SK-N-SH treated with all-trans-retinoic acid at 6 μM for 48 hours (cell line): ENCODE measurements at regions not wholly inside any gene's neighbourhood (a gene's known extent, or its start where the extent isn't known, plus 50 kb on each side); places are given as distances from the start of the nearest gene placed in this dataset.

Experiments
- ATAC-seq: fragments of 200-7000 bp; cut with Tn5 transposase; 3 replicates; pipeline ENCODE4 v1.9.1; 2020; ENCODE audit warnings: mild to moderate bottlenecking, moderate library complexity
- BACH2 ChIP-seq: fragments of 250-450 bp; sonication (Bioruptor Pico); IDR thresholded peaks from 2 replicates; pipeline ENCODE4 v1.9.0; 2021; ENCODE audit warnings: mild to moderate bottlenecking, borderline replicate concordance
- CSDC2 ChIP-seq: fragments of 250-450 bp; sonication (Bioruptor Pico); IDR thresholded peaks from 2 replicates; pipeline ENCODE4 v1.5.0; 2020; ENCODE audit warnings: mild to moderate bottlenecking, moderate library complexity
- GLIS3 ChIP-seq: fragments of 250-450 bp; sonication (Bioruptor Pico); IDR thresholded peaks from 2 replicates; pipeline ENCODE4 v1.5.0; 2020; ENCODE audit warnings: mild to moderate bottlenecking, moderate library complexity
- ISL1 ChIP-seq: fragments of 250-450 bp; sonication (Bioruptor Pico); IDR thresholded peaks from 2 replicates; pipeline ENCODE4 v2.1.2; 2022; ENCODE audit warnings: mild to moderate bottlenecking, moderate library complexity
- OSR1 ChIP-seq: fragments of 250-450 bp; sonication (Bioruptor Pico); IDR thresholded peaks from 2 replicates; pipeline ENCODE4 v1.8.0; 2022; ENCODE audit warnings: moderate library complexity, mild to moderate bottlenecking, inconsistent platforms
- SNAI2 ChIP-seq: fragments of 250-450 bp; sonication (Bioruptor Pico); IDR thresholded peaks from 2 replicates; pipeline ENCODE4 v1.5.0; 2020; ENCODE audit warnings: mild to moderate bottlenecking, moderate library complexity
- TCF4 ChIP-seq: fragments of 250-450 bp; sonication (Bioruptor Pico); IDR thresholded peaks from 2 replicates; pipeline ENCODE4 v1.8.0; 2021; ENCODE audit warnings: mild to moderate bottlenecking, moderate library complexity, borderline replicate concordance
- TOX ChIP-seq: fragments of 250-450 bp; sonication (Bioruptor Pico); IDR thresholded peaks from 2 replicates; pipeline ENCODE4 v1.8.0; 2021; ENCODE audit warnings: mild to moderate bottlenecking, moderate library complexity, borderline replicate concordance
- ZC3H10 ChIP-seq: fragments of 250-450 bp; sonication (Bioruptor Pico); IDR thresholded peaks from 2 replicates; pipeline ENCODE4 v1.5.1; 2021; ENCODE audit warnings: mild to moderate bottlenecking, moderate library complexity
- ZFP30 ChIP-seq: fragments of 450-650 bp; formaldehyde crosslinking; IDR thresholded peaks from 2 replicates; pipeline ENCODE4 v1.5.0; 2022; ENCODE audit warnings: mild to moderate bottlenecking, moderate library complexity
- ZNF565 ChIP-seq: fragments of 450-650 bp; formaldehyde crosslinking; conservative IDR thresholded peaks from 2 replicates; pipeline ENCODE4 v1.5.0; 2020; ENCODE audit warnings: low read depth, mild to moderate bottlenecking, moderate library complexity
- ZNF8 ChIP-seq: fragments of 450-650 bp; formaldehyde crosslinking; IDR thresholded peaks from 2 replicates; pipeline ENCODE4 v1.5.0; 2020; ENCODE audit warnings: mild to moderate bottlenecking, moderate library complexity
- TF ChIP-seq, protein P1 (sequence below): fragments of 250-450 bp; sonication (Bioruptor Pico); IDR thresholded peaks from 2 replicates; pipeline ENCODE4 v1.5.1; 2020; ENCODE audit warnings: low read depth, mild to moderate bottlenecking, moderate library complexity
- TF ChIP-seq, protein P2 (sequence below): fragments of 250-450 bp; sonication (Bioruptor Pico); IDR thresholded peaks from 2 replicates; pipeline ENCODE4 v1.8.0; 2021; ENCODE audit warnings: low read depth, mild to moderate bottlenecking, moderate library complexity, borderline replicate concordance
- TF ChIP-seq, protein P3 (sequence below): fragments of 250-450 bp; sonication (Bioruptor Pico); IDR thresholded peaks from 2 replicates; pipeline ENCODE4 v1.5.0; 2020; ENCODE audit warnings: mild to moderate bottlenecking, moderate library complexity
- TF ChIP-seq, protein P4 (sequence below): fragments of 250-450 bp; sonication (Bioruptor Pico); IDR thresholded peaks from 2 replicates; pipeline ENCODE4 v1.8.0; 2020; ENCODE audit warnings: mild to moderate bottlenecking, moderate library complexity, borderline replicate concordance

DNA sequence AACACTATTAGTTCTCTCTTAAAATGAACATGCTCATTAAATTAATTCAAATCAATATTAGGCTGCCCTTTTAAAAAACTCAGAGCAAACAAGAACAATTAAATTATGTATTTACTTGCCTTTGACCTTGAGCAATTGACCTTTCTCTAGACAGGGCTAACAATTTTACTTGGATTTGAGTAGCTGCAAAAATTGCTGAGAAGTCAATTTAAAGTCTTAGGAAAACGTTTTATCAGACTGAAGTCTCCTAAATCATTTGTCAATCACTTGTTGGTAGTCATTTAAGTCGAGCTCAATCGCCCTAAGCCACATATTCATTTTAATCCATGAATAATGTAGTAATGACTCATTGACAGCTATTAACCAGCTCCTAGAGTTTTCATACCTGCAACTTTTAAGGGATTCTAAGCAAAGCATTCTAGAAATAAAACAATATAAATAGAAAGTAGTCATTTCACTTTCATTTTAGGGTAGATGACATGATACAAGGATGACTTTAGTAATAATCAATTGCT, 84.9 kb upstream of the SEC61G start (continued):
- TF ChIP-seq, protein P1, sequence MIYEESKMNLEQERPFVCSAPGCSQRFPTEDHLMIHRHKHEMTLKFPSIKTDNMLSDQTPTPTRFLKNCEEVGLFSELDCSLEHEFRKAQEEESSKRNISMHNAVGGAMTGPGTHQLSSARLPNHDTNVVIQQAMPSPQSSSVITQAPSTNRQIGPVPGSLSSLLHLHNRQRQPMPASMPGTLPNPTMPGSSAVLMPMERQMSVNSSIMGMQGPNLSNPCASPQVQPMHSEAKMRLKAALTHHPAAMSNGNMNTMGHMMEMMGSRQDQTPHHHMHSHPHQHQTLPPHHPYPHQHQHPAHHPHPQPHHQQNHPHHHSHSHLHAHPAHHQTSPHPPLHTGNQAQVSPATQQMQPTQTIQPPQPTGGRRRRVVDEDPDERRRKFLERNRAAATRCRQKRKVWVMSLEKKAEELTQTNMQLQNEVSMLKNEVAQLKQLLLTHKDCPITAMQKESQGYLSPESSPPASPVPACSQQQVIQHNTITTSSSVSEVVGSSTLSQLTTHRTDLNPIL = no peak
- no peak for TF ChIP-seq TOX (CRISPR knock-in tag)
- TF ChIP-seq CSDC2 (CRISPR knock-in tag) = no peak
- TF ChIP-seq OSR1 (CRISPR knock-in tag) = no peak
- TF ChIP-seq, protein P2, sequence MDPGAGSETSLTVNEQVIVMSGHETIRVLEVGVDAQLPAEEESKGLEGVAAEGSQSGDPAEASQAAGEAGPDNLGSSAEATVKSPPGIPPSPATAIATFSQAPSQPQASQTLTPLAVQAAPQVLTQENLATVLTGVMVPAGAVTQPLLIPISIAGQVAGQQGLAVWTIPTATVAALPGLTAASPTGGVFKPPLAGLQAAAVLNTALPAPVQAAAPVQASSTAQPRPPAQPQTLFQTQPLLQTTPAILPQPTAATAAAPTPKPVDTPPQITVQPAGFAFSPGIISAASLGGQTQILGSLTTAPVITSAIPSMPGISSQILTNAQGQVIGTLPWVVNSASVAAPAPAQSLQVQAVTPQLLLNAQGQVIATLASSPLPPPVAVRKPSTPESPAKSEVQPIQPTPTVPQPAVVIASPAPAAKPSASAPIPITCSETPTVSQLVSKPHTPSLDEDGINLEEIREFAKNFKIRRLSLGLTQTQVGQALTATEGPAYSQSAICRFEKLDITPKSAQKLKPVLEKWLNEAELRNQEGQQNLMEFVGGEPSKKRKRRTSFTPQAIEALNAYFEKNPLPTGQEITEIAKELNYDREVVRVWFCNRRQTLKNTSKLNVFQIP (CRISPR knock-in tag) = no peak
- TF ChIP-seq ISL1 (CRISPR knock-in tag) = no peak

DNA sequence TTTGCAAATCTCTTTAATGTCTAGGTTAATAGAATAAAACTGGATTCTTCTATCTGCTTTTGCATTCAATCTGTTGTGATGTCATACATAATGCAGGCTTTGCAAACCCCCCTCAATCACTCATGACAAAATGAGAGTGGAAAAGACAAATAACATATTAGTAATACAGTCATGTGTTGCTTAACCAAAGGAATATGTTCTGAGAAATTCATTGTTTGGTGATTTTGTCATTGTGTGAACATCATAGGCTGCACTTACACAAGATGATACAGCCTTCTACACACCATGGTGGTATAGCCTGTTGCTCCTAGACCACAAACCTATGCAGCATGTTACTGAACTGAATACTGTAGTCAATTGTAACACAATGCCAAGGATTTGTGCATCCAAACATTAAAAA, 87.3 kb upstream of the SEC61G start:
- no peak for ATAC-seq
- TF ChIP-seq TCF4 (CRISPR knock-in tag) (no peak), OSR1 (CRISPR knock-in tag) (no peak), ZFP30 (CRISPR knock-in tag) (no peak), SNAI2 (CRISPR knock-in tag) (no peak), ZC3H10 (CRISPR knock-in tag) (no peak), ISL1 (CRISPR knock-in tag) (no peak)
- TF ChIP-seq, protein P3, sequence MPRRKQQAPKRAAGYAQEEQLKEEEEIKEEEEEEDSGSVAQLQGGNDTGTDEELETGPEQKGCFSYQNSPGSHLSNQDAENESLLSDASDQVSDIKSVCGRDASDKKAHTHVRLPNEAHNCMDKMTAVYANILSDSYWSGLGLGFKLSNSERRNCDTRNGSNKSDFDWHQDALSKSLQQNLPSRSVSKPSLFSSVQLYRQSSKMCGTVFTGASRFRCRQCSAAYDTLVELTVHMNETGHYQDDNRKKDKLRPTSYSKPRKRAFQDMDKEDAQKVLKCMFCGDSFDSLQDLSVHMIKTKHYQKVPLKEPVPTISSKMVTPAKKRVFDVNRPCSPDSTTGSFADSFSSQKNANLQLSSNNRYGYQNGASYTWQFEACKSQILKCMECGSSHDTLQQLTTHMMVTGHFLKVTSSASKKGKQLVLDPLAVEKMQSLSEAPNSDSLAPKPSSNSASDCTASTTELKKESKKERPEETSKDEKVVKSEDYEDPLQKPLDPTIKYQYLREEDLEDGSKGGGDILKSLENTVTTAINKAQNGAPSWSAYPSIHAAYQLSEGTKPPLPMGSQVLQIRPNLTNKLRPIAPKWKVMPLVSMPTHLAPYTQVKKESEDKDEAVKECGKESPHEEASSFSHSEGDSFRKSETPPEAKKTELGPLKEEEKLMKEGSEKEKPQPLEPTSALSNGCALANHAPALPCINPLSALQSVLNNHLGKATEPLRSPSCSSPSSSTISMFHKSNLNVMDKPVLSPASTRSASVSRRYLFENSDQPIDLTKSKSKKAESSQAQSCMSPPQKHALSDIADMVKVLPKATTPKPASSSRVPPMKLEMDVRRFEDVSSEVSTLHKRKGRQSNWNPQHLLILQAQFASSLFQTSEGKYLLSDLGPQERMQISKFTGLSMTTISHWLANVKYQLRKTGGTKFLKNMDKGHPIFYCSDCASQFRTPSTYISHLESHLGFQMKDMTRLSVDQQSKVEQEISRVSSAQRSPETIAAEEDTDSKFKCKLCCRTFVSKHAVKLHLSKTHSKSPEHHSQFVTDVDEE (CRISPR knock-in tag) = no peak
- TF ChIP-seq, protein P4, sequence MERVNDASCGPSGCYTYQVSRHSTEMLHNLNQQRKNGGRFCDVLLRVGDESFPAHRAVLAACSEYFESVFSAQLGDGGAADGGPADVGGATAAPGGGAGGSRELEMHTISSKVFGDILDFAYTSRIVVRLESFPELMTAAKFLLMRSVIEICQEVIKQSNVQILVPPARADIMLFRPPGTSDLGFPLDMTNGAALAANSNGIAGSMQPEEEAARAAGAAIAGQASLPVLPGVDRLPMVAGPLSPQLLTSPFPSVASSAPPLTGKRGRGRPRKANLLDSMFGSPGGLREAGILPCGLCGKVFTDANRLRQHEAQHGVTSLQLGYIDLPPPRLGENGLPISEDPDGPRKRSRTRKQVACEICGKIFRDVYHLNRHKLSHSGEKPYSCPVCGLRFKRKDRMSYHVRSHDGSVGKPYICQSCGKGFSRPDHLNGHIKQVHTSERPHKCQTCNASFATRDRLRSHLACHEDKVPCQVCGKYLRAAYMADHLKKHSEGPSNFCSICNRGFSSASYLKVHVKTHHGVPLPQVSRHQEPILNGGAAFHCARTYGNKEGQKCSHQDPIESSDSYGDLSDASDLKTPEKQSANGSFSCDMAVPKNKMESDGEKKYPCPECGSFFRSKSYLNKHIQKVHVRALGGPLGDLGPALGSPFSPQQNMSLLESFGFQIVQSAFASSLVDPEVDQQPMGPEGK (CRISPR knock-in tag) = no peak
- TF ChIP-seq, protein P2 (CRISPR knock-in tag) = no peak

DNA sequence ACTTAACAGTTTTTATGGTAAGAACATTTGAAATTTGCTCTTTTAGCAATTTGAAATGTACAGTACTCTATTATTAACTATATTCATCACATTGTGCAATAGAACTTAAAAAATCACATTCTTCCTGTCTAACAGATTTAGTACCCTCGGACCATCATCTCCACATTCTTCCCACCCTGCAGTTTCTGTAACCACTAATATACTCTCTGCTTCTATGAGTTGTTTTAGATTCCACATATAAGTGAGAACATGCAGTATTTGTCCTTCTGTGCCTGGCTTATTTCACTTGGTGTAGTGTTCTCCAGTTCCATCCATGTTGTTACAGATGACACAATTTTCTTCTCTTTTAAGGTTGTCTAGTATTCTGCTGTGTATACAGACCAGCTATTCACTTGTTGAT, 88.9 kb upstream of the SEC61G start:
- ATAC-seq = no peak
- TF ChIP-seq, protein P3 (CRISPR knock-in tag) = no peak
- TF ChIP-seq GLIS3 (CRISPR knock-in tag) (no peak), ZNF8 (CRISPR knock-in tag) (no peak), OSR1 (CRISPR knock-in tag) (no peak), ZNF565 (CRISPR knock-in tag) (no peak), BACH2 (CRISPR knock-in tag) (no peak), TOX (CRISPR knock-in tag) (no peak), ZFP30 (CRISPR knock-in tag) (no peak), TCF4 (CRISPR knock-in tag) (no peak)
- TF ChIP-seq, protein P2 (CRISPR knock-in tag) = no peak
- TF ChIP-seq, all 23 proteins: peak for 0
